GM18909 (cell line): ENCODE measurements at regions not wholly inside any gene's neighbourhood (a gene's known extent, or its start where the extent isn't known, plus 50 kb on each side); places are given as distances from the start of the nearest gene placed in this dataset.
"Not testable (repeated sequence)": the region's sequence is repeated elsewhere in the genome, so short reads cannot be mapped to it uniquely, and the experiment has no call there.

Experiments used
- ATAC-seq: cut with Tn5 transposase; IDR thresholded peaks from one replicate; pipeline ENCODE4 v1.9.1; 2021; ENCODE audit warnings: mild to moderate bottlenecking; ENCODE audit not compliant: unreplicated experiment, poor library complexity

- no peak for ATAC-seq
Measured at GRCh38 chr15:54779271-54779670, 417.5 kb downstream of the RSL24D1 start.

- no peak for ATAC-seq
Measured at GRCh38 chr15:54776410-54776809, 420.3 kb downstream of the RSL24D1 start.

GRCh38 chr15:54772663-54773062 lies 424.1 kb downstream of the RSL24D1 start:
- no peak for ATAC-seq

- not testable (repeated sequence) for ATAC-seq
Measured at GRCh38 chr15:54749461-54749860, 447.3 kb downstream of the RSL24D1 start.

GRCh38 chr15:54722342-54722986 lies 474.3 kb downstream of the RSL24D1 start:
- ATAC-seq = no peak

- no peak for ATAC-seq
Measured at GRCh38 chr15:54719325-54719724, 477.4 kb downstream of the RSL24D1 start.

GRCh38 chr15:54707805-54708752 lies 488.7 kb downstream of the RSL24D1 start:
- ATAC-seq = no peak

GRCh38 chr15:54687628-54688027 lies 509.1 kb downstream of the RSL24D1 start:
- ATAC-seq = no peak
